Stimulated activated CD8-positive, alpha-beta memory T cell treated with anti-CD3 and anti-CD28 coated beads, Interleukin-7, amount 100 ng/mL, for 24 hours (primary cell): ENCODE measurements at regions not wholly inside any gene's neighbourhood (a gene's known extent, or its start where the extent isn't known, plus 50 kb on each side); places are given as distances from the start of the nearest gene placed in this dataset.
"Not testable (repeated sequence)": the region's sequence is repeated elsewhere in the genome, so short reads cannot be mapped to it uniquely, and the experiment has no call there.

ENCODE experiments used
- DNase-seq: peaks from one replicate; pipeline ENCODE4 v3.0.0-alpha.2; 2020; ENCODE audit warnings: low read depth

- DNase-seq = no peak
Observed at GRCh38 chr16:51538707-51539498, 387.8 kb upstream of the SALL1 start.

- no peak for DNase-seq
Observed at GRCh38 chr16:51535591-51535990, 384.5 kb upstream of the SALL1 start.

- no peak for DNase-seq
Observed at GRCh38 chr16:51532551-51532950, 381.5 kb upstream of the SALL1 start.

- no peak for DNase-seq
Observed at GRCh38 chr16:51531271-51531670, 380.2 kb upstream of the SALL1 start.

- DNase-seq = no peak
Observed at GRCh38 chr16:51527349-51527748, 376.3 kb upstream of the SALL1 start.

GRCh38 chr16:51526621-51527020 lies 375.6 kb upstream of the SALL1 start:
- no peak for DNase-seq

- no peak for DNase-seq
Observed at GRCh38 chr16:51524555-51525373, 373.7 kb upstream of the SALL1 start.

- no peak for DNase-seq
Observed at GRCh38 chr16:51524070-51524469, 373.0 kb upstream of the SALL1 start.

GRCh38 chr16:51523400-51523799 lies 372.3 kb upstream of the SALL1 start:
- DNase-seq = no peak

- no peak for DNase-seq
Observed at GRCh38 chr16:51522902-51523301, 371.8 kb upstream of the SALL1 start.

GRCh38 chr16:51516960-51517359 lies 365.9 kb upstream of the SALL1 start:
- not testable (repeated sequence) for DNase-seq

- DNase-seq = no peak
Observed at GRCh38 chr16:51510416-51510815, 359.3 kb upstream of the SALL1 start.

- no peak for DNase-seq
Observed at GRCh38 chr16:51509336-51509735, 358.3 kb upstream of the SALL1 start.

- DNase-seq = no peak
Observed at GRCh38 chr16:51508490-51509212, 357.6 kb upstream of the SALL1 start.

GRCh38 chr16:51507286-51507685 lies 356.2 kb upstream of the SALL1 start:
- no peak for DNase-seq

- no peak for DNase-seq
Observed at GRCh38 chr16:51500306-51500705, 349.2 kb upstream of the SALL1 start.

GRCh38 chr16:51497541-51498211 lies 346.6 kb upstream of the SALL1 start:
- DNase-seq = no peak

GRCh38 chr16:51490866-51491265 lies 339.8 kb upstream of the SALL1 start:
- DNase-seq = no peak

- no peak for DNase-seq
Observed at GRCh38 chr16:51487880-51488279, 336.8 kb upstream of the SALL1 start.

GRCh38 chr16:51474414-51475091 lies 323.5 kb upstream of the SALL1 start:
- DNase-seq = no peak

GRCh38 chr16:51473091-51473490 lies 322.0 kb upstream of the SALL1 start:
- DNase-seq = no peak

- no peak for DNase-seq
Observed at GRCh38 chr16:51470492-51470891, 319.4 kb upstream of the SALL1 start.
